Esophagus squamous epithelium (tissue), 4 donors: ENCODE measurements at regions not wholly inside any gene's neighbourhood (a gene's known extent, or its start where the extent isn't known, plus 50 kb on each side); places are given as distances from the start of the nearest gene placed in this dataset.

Experiments used
- POLR2A ChIP-seq, 4 donors: fragments of 450-650 bp; IDR thresholded peaks; one replicate each; pipeline ENCODE4 v1.6.1; 2017; ENCODE audit warnings: antibody characterized with exemption in 4 of 4, mild to moderate bottlenecking in 4 of 4, moderate library complexity in 3 of 4
- TF ChIP-seq, protein P1 (sequence below), 6 experiments: fragments of 450-650 bp in 4 of 6; fragments of 200-600 bp in 2 of 6; sonication (generic) in 2 of 6; IDR thresholded peaks; one replicate each; pipeline ENCODE4 v1.5.1; 2016 to 2019; ENCODE audit warnings: antibody characterized with exemption in 6 of 6, mild to moderate bottlenecking in 4 of 6, moderate library complexity in 4 of 6

DNA sequence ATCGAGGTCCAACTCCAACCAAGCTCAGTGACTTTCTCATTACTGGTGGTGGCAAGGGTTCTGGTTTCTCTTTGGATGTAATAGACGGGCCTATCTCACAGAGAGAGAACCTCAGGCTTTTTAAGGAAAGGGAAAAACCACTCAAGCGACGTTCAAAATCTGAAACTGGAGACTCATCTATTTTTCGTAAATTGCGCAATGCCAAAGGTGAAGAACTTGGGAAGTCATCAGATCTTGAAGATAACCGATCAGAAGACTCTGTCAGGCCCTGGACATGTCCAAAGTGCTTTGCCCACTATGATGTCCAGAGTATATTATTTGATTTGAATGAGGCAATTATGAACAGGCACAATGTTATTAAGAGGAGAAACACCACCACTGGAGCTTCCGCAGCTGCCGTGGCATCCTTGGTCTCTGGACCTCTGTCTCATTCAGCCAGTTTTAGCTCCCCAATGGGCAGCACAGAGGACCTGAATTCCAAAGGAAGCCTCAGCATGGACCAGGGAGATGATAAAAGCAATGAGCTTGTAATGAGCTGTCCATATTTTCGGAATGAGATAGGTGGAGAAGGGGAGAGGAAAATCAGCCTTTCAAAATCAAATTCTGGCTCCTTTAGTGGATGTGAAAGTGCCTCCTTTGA is 343.5 kb upstream of the RGS6 start:
- no peak for TF ChIP-seq POLR2A (IDR thresholded peaks at IDR 0.05)
- TF ChIP-seq, protein P1, sequence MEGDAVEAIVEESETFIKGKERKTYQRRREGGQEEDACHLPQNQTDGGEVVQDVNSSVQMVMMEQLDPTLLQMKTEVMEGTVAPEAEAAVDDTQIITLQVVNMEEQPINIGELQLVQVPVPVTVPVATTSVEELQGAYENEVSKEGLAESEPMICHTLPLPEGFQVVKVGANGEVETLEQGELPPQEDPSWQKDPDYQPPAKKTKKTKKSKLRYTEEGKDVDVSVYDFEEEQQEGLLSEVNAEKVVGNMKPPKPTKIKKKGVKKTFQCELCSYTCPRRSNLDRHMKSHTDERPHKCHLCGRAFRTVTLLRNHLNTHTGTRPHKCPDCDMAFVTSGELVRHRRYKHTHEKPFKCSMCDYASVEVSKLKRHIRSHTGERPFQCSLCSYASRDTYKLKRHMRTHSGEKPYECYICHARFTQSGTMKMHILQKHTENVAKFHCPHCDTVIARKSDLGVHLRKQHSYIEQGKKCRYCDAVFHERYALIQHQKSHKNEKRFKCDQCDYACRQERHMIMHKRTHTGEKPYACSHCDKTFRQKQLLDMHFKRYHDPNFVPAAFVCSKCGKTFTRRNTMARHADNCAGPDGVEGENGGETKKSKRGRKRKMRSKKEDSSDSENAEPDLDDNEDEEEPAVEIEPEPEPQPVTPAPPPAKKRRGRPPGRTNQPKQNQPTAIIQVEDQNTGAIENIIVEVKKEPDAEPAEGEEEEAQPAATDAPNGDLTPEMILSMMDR (IDR thresholded peaks at IDR 0.05): no peak
